Psoas muscle (tissue), 7 donors: ENCODE measurements at regions not wholly inside any gene's neighbourhood (a gene's known extent, or its start where the extent isn't known, plus 50 kb on each side); places are given as distances from the start of the nearest gene placed in this dataset.

ENCODE experiments used
- ATAC-seq, 4 donors: fragments of 200-7000 bp; cut with Tn5 transposase; one replicate each; pipeline ENCODE4 v1.9.1; 2020; ENCODE audit warnings: moderate library complexity in 3 of 4, mild to moderate bottlenecking in 2 of 4
- DNase-seq, 2 donors: peaks; one replicate each; pipeline ENCODE4 v3.0.0-alpha.2; 2020
- H3K27ac ChIP-seq: fragments of 200-600 bp; one replicate; pipeline ENCODE4 v1.8.0; 2022
- H3K27me3 ChIP-seq, 3 donors: fragments of 200-600 bp in 1 of 3; one replicate each; pipeline versions ENCODE4 v1.6.1 to v1.8.0; 2013 to 2022; ENCODE audit warnings: low read length in 2 of 3, mild to moderate bottlenecking in 2 of 3, moderate library complexity in 1 of 3; ENCODE audit not compliant: insufficient read depth in 3 of 3
- H3K36me3 ChIP-seq, 2 donors: fragments of 200-600 bp in 1 of 2; one replicate each; pipeline versions ENCODE4 v1.6.1 to v1.8.0; 2013 to 2022; ENCODE audit warnings: low read depth in 1 of 2, mild to moderate bottlenecking in 1 of 2, moderate library complexity in 1 of 2; ENCODE audit not compliant: insufficient read depth in 1 of 2
- H3K4me1 ChIP-seq: fragments of 200-600 bp; one replicate; pipeline ENCODE4 v1.8.0; 2022
- H3K4me3 ChIP-seq: fragments of 200-600 bp; one replicate; pipeline ENCODE4 v1.8.0; 2022; ENCODE audit warnings: mild to moderate bottlenecking
- H3K9me3 ChIP-seq: fragments of 200-600 bp; one replicate; pipeline ENCODE4 v1.8.0; 2022
- CTCF ChIP-seq: fragments of 200-600 bp; IDR thresholded peaks from one replicate; pipeline ENCODE4 v1.8.0; 2022; ENCODE audit warnings: antibody characterized with exemption
- WGBS, 3 donors: extraction: QIAGEN DNeasy Blood & Tissue Kit; methylation state at CpG; one replicate each; pipeline versions ENCODE4 v1.1.6 to v1.1.7; 2013; 5-methylcytosine and 5-hydroxymethylcytosine counted together
- intact Hi-C, 2 donors: fragments of 100-400 bp; cut with DNase I; formaldehyde crosslinking; loops; one replicate each; pipeline versions ENCODE4 v1.11.0 to v1.14.2; 2022
- donor health status: healthy with polysubstance abuse.
- donor health status: DM: no; HTN: no; CAD: no; lungs with moderate emphysema.
- donor health status: Bipolar disorder and iron deficiency.
- donor health status: healthy.
- donor health status: DM: yes; HTN: yes; CAD: no.
- donor health status: DM: no; HTN: no; CAD: no.
- donor health status: DM: yes; HTN: yes; CAD: no.

GRCh38 chr12:126558219-126558618, 1493.0 kb downstream of the AACS start:
- H3K9me3 ChIP-seq = no peaks in the 10 kb centered on the region
- H3K4me3 ChIP-seq = no peak overlapping the region
- DNase-seq (no peak), ATAC-seq (no peak)
- no peaks in the 10 kb centered on the region for H3K36me3 ChIP-seq
- intact Hi-C loops = no loop called here
- no peaks in the 10 kb centered on the region for H3K4me1 ChIP-seq
- no peaks in the 10 kb centered on the region for H3K27me3 ChIP-seq
- H3K27ac ChIP-seq = no peak overlapping the region
- no peak for TF ChIP-seq CTCF
- 53 to 79% (median 62%) methylated on average over 2 of the region's 2 CpGs for WGBS, 3 donors

- intact Hi-C loops = no loop called here
- no peaks in the 10 kb centered on the region for H3K27me3 ChIP-seq
- H3K36me3 ChIP-seq = no peaks in the 10 kb centered on the region
- H3K27ac ChIP-seq = no peak overlapping the region
- TF ChIP-seq CTCF = no peak
- DNase-seq (no peak), ATAC-seq (no peak)
- no peaks in the 10 kb centered on the region for H3K4me1 ChIP-seq
- H3K4me3 ChIP-seq = no peak overlapping the region
- WGBS, 3 donors = 62 to 75% (median 67%) methylated on average over 3 of the region's 3 CpGs
- no peaks in the 10 kb centered on the region for H3K9me3 ChIP-seq
Observed at GRCh38 chr12:126558810-126559209, 1493.6 kb downstream of the AACS start.

- TF ChIP-seq CTCF = no peak
- intact Hi-C loops = no loop called here
- H3K27ac ChIP-seq = no peak overlapping the region
- ATAC-seq = no peak
- H3K36me3 ChIP-seq = no peaks in the 10 kb centered on the region
- 80 to 87% (median 85%) methylated on average over 14 to 18 of the region's 18 CpGs for whole genome bisulfite sequencing, 3 donors
- H3K27me3 ChIP-seq = peaks cover 0 to 1% (median 0%) of the 10 kb centered on the region in 3 donors
- peak in 1 of 2 donors; percentile 38 for DNase-seq
- no peaks in the 10 kb centered on the region for H3K4me1 ChIP-seq
- no peaks in the 10 kb centered on the region for H3K9me3 ChIP-seq
- H3K4me3 ChIP-seq = no peak overlapping the region
Observed at GRCh38 chr12:126567016-126567415, 1501.8 kb downstream of the AACS start.

- WGBS, 3 donors = 75 to 82% (median 80%) methylated on average over 5 of the region's 5 CpGs
- no peak overlapping the region for H3K27ac ChIP-seq
- peaks cover 0 to 1% (median 0%) of the 10 kb centered on the region in 3 donors for H3K27me3 ChIP-seq
- ATAC-seq (no peak), DNase-seq (no peak)
- H3K4me1 ChIP-seq = no peaks in the 10 kb centered on the region
- H3K36me3 ChIP-seq = no peaks in the 10 kb centered on the region
- no peak for TF ChIP-seq CTCF
- H3K4me3 ChIP-seq = no peak overlapping the region
- no peaks in the 10 kb centered on the region for H3K9me3 ChIP-seq
- intact Hi-C loops = no loop called here
Observed at GRCh38 chr12:126569706-126570105, 1504.5 kb downstream of the AACS start.

GRCh38 chr12:126570566-126570965, 1505.3 kb downstream of the AACS start:
- Histone ChIP-seq H3K9me3 (no peaks in the 10 kb centered on the region), H3K27ac (no peak overlapping the region), H3K4me3 (no peak overlapping the region), H3K4me1 (no peaks in the 10 kb centered on the region), H3K36me3 (no peaks in the 10 kb centered on the region), H3K27me3 (peaks cover 0 to 1% (median 0%) of the 10 kb centered on the region in 3 donors)
- no peak for DNase-seq
- 41 to 44% (median 43%) methylated on average over 3 of the region's 3 CpGs for WGBS, 3 donors
- TF ChIP-seq CTCF = no peak
- ATAC-seq = no peak
- intact Hi-C loops = no loop called here
